NCI-H2196 (cell line): ENCODE measurements at regions not wholly inside any gene's neighbourhood (a gene's known extent, or its start where the extent isn't known, plus 50 kb on each side); places are given as distances from the start of the nearest gene placed in this dataset.

ENCODE experiments used
- DNase-seq: peaks from one replicate; lab custom pipeline; 2025; ENCODE audit not compliant: unreplicated experiment; lab: John Stamatoyannopoulos, UW

GRCh38 chr6:102387326-102388033, 994.0 kb downstream of the GRIK2 start:
- DNase-seq = no peak

GRCh38 chr6:102381203-102381602, 987.7 kb downstream of the GRIK2 start:
- no peak for DNase-seq

GRCh38 chr6:102356170-102356569, 962.7 kb downstream of the GRIK2 start:
- DNase-seq = no peak

- DNase-seq = no peak
Observed at GRCh38 chr6:102355578-102355977, 962.1 kb downstream of the GRIK2 start.

- DNase-seq = no peak
Observed at GRCh38 chr6:102352552-102352951, 959.0 kb downstream of the GRIK2 start.

GRCh38 chr6:102344769-102345168, 951.3 kb downstream of the GRIK2 start:
- no peak for DNase-seq

GRCh38 chr6:102340311-102340710, 946.8 kb downstream of the GRIK2 start:
- DNase-seq = no peak

GRCh38 chr6:102333736-102334135, 940.2 kb downstream of the GRIK2 start:
- DNase-seq = no peak

GRCh38 chr6:102327697-102328225, 934.3 kb downstream of the GRIK2 start:
- DNase-seq = no peak

- DNase-seq = no peak
Observed at GRCh38 chr6:102313699-102314098, 920.2 kb downstream of the GRIK2 start.

- no peak for DNase-seq
Observed at GRCh38 chr6:102309700-102310099, 916.2 kb downstream of the GRIK2 start.

GRCh38 chr6:102300350-102300749, 906.8 kb downstream of the GRIK2 start:
- no peak for DNase-seq

- DNase-seq = no peak
Observed at GRCh38 chr6:102298051-102298450, 904.5 kb downstream of the GRIK2 start.
